ENCODE measurements at regions not wholly inside any gene's neighbourhood (a gene's known extent, or its start where the extent isn't known, plus 50 kb on each side); places are given as distances from the start of the nearest gene placed in this dataset.
"Not testable (repeated sequence)": the region's sequence is repeated elsewhere in the genome, so short reads cannot be mapped to it uniquely, and the experiment has no call there.

DNA sequence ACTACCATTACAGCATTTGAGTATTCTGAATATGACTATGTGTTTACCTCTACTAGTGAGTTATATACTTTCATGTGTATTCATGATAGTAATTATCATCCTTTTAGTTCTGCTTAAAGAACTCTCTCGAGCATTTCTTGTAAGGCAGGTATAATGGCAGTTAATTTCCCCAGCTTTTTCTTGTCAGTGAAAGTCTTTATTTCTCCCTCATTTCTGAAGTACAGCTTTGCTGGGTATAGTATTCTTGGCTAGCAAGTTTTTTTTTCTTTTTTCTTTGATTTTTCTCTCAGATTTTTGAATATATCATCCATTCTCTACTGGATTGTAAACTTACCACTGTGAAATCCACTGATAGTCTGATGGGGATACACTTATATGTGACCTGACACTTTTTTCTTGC is 165.9 kb upstream of the ARHGAP5 start:
- DNase-seq (no peak), ATAC-seq (replicated peaks) (no peak)
- Mint-ChIP-seq H3K4me3 (no peak overlapping the region), H3K9me3 (peaks cover 8 to 28% of the 10 kb centered on the region in 2 donors), H3K36me3 (ENCODE audit: insufficient read depth) (no peaks in the 10 kb centered on the region), H3K4me1 (ENCODE audit: low read depth in 2 of 2) (no peaks in the 10 kb centered on the region), H3K27me3 (peaks cover 0 to 8% of the 10 kb centered on the region in 2 donors), H3K27ac (no peak overlapping the region)

DNA sequence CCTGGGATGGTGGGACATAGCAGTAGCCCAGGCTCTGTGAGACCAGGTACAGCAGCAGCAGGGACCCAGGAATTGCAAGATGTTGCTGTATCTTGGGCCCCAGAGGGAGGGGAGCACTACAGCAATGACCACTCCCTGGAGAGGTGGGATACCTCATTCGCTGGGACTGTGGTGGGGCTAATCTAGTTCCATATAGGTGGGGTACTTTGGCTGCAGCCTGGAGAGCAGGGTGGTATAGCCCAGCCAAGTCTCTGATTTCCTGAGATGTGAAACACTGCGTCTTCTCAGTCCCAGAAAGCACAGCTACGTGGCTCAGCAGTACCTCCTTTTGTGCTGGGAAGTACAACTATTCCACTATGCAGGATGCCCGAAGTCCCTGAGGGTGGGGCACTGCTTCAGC is 163.7 kb upstream of the ARHGAP5 start:
- ATAC-seq (replicated peaks) (no peak), DNase-seq (no peak)
- no peaks in the 10 kb centered on the region for H3K4me1 Mint-ChIP-seq (ENCODE audit: low read depth in 2 of 2)
- H3K9me3 Mint-ChIP-seq = peaks cover 9 to 28% of the 10 kb centered on the region in 2 donors
- H3K27ac Mint-ChIP-seq = no peak overlapping the region
- peaks cover 0 to 8% of the 10 kb centered on the region in 2 donors for H3K27me3 Mint-ChIP-seq
- no peaks in the 10 kb centered on the region for H3K36me3 Mint-ChIP-seq (ENCODE audit: insufficient read depth)
- H3K4me3 Mint-ChIP-seq = no peak overlapping the region

DNA sequence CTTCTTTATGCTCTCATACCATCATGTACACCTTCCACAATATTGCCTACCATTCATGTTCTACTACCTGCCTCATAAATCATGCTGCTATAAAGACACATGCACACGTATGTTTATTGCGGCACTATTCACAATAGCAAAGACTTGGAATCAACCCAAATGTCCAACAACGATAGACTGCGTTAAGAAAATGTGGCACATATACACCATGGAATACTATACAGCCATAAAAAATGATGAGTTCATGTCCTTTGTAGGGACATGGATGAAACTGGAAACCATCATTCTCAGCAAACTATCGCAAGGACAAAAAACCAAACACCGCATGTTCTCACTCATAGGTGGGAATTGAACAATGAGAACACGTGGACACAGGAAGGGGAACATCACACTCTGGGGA is 158.8 kb upstream of the ARHGAP5 start:
- H3K27me3 Mint-ChIP-seq; H3K27ac Mint-ChIP-seq; H3K4me3 Mint-ChIP-seq; ATAC-seq (replicated peaks); DNase-seq; H3K4me1 Mint-ChIP-seq (ENCODE audit: low read depth in 2 of 2); H3K36me3 Mint-ChIP-seq (ENCODE audit: insufficient read depth); H3K9me3 Mint-ChIP-seq: not testable (repeated sequence)

DNA sequence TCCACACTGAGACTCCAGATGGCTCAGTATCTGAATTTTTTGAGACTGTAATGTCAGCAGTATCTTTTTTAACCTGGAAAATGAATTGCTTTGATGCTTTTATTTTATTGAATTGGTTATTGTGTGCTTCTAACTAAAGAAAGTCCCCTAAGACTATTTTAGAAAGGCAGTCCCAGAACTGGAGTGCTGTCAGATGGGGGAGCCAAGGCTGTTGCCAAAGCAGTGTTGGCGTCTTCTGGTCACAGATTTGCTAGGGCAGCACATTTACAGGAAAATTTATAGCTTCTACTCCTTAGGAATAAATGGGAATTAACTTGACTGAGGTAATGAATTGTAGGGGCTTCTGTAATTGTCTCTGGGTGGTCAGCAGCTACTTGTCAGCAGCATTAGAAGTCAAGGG is 157.1 kb upstream of the ARHGAP5 start:
- Mint-ChIP-seq H3K4me3 (no peak overlapping the region), H3K27ac (no peak overlapping the region), H3K4me1 (ENCODE audit: low read depth in 2 of 2) (no peaks in the 10 kb centered on the region), H3K27me3 (no peaks in the 10 kb centered on the region), H3K9me3 (peaks cover 0 to 1% of the 10 kb centered on the region in 2 donors), H3K36me3 (ENCODE audit: insufficient read depth) (no peaks in the 10 kb centered on the region)
- ATAC-seq (replicated peaks) (no peak), DNase-seq (no peak)

DNA sequence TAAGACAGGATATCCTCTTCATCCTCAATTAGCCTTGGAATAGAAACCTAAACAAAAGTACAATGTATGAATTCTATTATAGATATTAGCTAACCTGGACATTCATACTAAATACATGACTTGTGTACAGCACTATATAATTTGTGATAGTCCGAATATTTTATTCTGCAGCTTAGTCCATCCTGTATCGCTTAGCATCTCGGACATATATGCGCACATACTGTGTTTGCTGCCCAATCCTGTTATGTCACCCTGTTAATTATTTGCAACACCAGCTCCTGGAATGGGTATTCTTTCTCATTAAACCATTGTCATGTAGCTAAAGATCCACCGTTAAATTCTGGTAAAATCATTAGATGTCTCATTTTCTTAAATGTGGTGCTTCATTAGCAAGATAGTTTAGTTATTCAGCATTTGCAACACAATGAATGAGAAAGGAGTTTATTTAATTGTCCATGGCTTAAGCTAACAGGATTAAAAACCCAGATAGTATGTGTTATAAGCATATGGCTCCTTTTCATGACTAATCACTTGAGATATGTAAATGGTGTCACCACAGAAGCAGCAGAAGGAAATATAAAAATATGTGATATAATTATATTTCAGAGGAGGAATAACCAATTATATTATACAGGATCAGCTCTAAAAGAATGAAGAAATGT is 156.0 kb upstream of the ARHGAP5 start:
- H3K9me3 Mint-ChIP-seq = peaks cover 0 to 1% of the 10 kb centered on the region in 2 donors
- H3K4me1 Mint-ChIP-seq (ENCODE audit: low read depth in 2 of 2) = no peaks in the 10 kb centered on the region
- no peak overlapping the region for H3K27ac Mint-ChIP-seq
- DNase-seq (no peak), ATAC-seq (replicated peaks) (no peak)
- H3K36me3 Mint-ChIP-seq (ENCODE audit: insufficient read depth) = no peaks in the 10 kb centered on the region
- H3K27me3 Mint-ChIP-seq = no peaks in the 10 kb centered on the region
- H3K4me3 Mint-ChIP-seq = no peak overlapping the region

DNA sequence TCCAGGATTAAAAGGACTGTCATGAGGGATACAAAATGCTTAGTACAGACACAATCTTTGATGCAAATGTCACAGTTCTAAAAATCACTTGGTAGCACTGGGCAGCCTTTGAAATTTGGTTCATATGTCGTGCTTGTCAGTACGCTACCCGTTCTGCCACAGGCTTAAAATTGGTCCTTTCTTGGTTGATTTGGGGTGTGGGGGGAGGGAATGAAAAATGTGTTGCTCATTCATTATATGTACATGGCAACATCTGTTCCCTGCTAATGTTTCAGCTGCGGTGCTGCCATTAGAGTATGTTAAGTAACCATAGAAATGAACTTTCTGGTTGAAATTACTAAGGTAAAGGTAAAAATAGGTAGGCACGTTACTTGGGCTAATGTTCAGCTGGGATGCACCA is 155.4 kb upstream of the ARHGAP5 start:
- H3K4me1 Mint-ChIP-seq (ENCODE audit: low read depth in 2 of 2) = no peaks in the 10 kb centered on the region
- H3K36me3 Mint-ChIP-seq (ENCODE audit: insufficient read depth) = no peaks in the 10 kb centered on the region
- no peak for ATAC-seq (replicated peaks)
- no peak for DNase-seq
- H3K9me3 Mint-ChIP-seq = peaks cover 0 to 1% of the 10 kb centered on the region in 2 donors
- no peak overlapping the region for H3K27ac Mint-ChIP-seq
- no peaks in the 10 kb centered on the region for H3K27me3 Mint-ChIP-seq
- H3K4me3 Mint-ChIP-seq = no peak overlapping the region

DNA sequence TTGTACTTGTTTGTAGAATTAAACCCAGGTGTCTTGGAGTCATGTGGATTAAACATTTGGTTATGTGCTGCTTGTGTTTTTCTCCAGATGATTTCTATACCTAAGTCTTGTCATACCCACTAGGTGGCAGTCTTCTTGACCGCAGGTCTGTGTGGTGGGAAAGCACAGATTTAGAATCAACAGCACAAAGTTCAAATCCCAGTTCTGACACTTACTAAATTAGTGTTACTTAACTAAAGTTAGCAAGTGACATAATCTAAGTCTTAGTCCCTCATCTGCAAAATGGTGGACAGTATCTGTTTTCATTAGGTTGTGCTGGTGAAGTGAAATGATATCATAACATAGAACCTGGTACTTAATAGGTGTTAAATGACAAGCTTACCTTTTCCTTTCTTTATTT is 151.0 kb upstream of the ARHGAP5 start:
- peak; percentile 42 for ATAC-seq (replicated peaks)
- peak in 2 of 3 experiments; percentile 3 to 10 for DNase-seq
- Mint-ChIP-seq H3K4me1 (ENCODE audit: low read depth in 2 of 2) (peaks cover 2 to 6% of the 10 kb centered on the region in 2 donors), H3K4me3 (no peak overlapping the region), H3K9me3 (no peaks in the 10 kb centered on the region), H3K36me3 (ENCODE audit: insufficient read depth) (no peaks in the 10 kb centered on the region), H3K27me3 (no peaks in the 10 kb centered on the region), H3K27ac (no peak overlapping the region)

DNA sequence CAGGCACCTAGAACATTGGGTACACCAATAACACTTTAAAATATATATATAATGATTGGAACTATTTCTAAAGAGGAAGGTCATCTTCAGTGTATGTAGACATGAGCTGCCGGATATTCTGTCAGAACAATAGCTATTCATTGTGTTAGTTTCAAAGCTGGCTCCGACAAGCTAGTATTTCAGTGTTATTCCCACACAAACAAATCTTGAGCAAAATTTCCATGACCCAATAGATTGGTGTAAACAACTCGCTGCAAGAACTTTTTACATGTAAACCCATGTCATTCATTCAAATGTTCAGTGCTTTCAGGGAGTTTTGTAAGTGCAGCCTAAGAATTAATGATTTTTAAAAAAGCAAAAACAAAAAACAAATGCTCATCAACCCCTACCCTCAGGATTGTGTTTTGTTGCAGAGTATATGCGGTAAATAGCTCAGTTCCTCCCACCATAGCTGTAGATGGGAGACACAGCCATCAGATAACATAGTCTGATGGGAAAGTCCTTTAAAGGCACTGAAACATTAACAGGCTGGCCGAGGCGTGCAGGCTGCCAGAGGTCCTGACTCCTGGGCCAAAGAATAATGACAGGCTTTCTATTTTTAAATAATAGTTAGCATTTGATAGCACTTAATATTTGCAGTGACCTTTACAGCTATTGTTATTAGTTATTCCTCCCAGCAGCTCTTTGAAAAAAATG is 150.3 kb upstream of the ARHGAP5 start:
- no peak for DNase-seq
- H3K9me3 Mint-ChIP-seq = no peaks in the 10 kb centered on the region
- no peaks in the 10 kb centered on the region for H3K27me3 Mint-ChIP-seq
- no peaks in the 10 kb centered on the region for H3K36me3 Mint-ChIP-seq (ENCODE audit: insufficient read depth)
- ATAC-seq (replicated peaks) = no peak
- peaks cover 2 to 6% of the 10 kb centered on the region in 2 donors for H3K4me1 Mint-ChIP-seq (ENCODE audit: low read depth in 2 of 2)
- H3K4me3 Mint-ChIP-seq = no peak overlapping the region
- no peak overlapping the region for H3K27ac Mint-ChIP-seq

DNA sequence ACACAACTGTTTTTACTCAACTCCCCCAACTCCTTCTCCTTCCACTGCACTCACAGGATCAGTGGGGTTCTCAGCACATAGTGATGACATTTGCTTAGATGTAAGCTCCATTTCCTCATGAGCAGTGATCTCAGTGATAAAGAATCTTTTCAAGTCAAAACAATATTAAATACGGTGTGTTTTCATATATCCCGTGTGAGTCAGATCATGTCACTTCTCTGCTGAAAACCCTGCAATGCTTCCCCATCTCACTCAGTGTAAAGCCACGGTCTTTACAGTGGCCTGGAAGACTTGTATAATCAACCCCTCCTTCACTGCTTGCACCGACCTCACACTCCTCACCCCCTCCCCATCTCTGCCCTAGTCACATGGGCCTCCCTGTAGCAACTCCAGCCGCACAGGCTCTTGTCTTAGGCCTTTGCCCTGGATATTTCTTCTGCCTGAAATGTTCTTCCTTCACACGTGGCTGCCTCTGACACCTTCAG is 149.7 kb upstream of the ARHGAP5 start:
- Mint-ChIP-seq H3K4me3 (no peak overlapping the region), H3K4me1 (ENCODE audit: low read depth in 2 of 2) (peaks cover 2 to 6% of the 10 kb centered on the region in 2 donors), H3K36me3 (ENCODE audit: insufficient read depth) (no peaks in the 10 kb centered on the region), H3K9me3 (no peaks in the 10 kb centered on the region), H3K27ac (no peak overlapping the region), H3K27me3 (no peaks in the 10 kb centered on the region)
- ATAC-seq (replicated peaks) (no peak), DNase-seq (no peak)

DNA sequence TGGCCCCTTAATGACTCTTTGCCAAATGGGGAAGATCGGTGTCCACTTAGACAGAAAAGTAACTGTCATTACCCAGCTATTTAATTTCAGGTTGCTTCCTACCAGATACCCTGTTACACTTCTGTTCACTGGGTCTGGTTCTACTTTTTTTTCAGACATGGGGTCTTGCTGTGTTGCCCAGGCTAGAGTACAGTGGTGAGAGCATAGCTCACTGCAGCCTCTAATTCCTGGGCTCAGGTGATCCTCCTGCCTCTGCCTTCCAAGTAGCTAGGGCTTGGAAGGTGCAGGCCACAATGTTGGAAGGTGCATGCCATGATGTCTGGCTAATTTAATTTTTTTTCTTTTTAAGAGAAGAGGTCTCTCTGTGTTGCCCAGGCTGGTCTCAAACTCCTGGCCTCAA is 147.0 kb upstream of the ARHGAP5 start:
- DNase-seq (no peak), ATAC-seq (replicated peaks) (no peak)
- Mint-ChIP-seq H3K36me3 (ENCODE audit: insufficient read depth) (no peaks in the 10 kb centered on the region), H3K4me3 (no peak overlapping the region), H3K9me3 (no peaks in the 10 kb centered on the region), H3K4me1 (ENCODE audit: low read depth in 2 of 2) (peaks cover 2 to 6% of the 10 kb centered on the region in 2 donors), H3K27me3 (no peaks in the 10 kb centered on the region), H3K27ac (no peak overlapping the region)

DNA sequence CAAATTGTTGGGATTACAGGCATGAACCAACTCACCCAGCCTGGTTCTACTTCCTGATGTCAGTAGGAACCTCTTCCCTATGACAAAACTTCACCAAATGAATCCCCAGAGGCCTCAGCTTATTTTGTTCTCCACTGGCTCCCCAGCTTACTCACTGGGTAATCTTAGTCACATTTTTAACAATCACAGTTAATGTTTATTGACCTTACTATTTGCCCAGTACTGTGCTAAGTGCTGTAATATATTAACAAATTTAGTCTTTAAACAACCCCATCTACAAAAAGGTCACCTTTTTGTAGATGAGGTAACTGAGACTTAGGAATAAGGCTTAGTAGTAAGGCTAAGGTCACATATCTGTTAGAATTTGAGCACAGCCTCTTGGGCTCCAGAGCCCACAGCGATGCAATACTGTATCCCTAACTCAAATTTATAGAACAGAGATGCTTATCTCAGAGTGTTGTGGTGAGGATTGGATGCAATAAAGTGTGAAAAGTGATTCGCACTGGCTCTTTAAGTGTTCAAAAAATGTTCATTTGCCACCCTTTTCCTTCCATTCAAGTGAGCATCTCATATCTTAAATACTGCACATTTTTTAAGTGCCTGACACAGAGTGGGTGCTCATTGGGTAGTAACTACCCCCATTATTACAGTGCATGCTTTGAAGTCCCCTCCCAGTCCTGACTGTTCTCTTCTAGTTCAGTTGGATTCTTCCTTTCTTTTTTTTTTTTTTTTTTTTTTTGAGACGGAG is 146.4 kb upstream of the ARHGAP5 start:
- Mint-ChIP-seq H3K27me3 (peaks cover 3 to 5% of the 10 kb centered on the region in 2 donors), H3K4me1 (ENCODE audit: low read depth in 2 of 2) (peaks cover 2 to 6% of the 10 kb centered on the region in 2 donors), H3K27ac (no peak overlapping the region), H3K36me3 (ENCODE audit: insufficient read depth) (no peaks in the 10 kb centered on the region), H3K9me3 (no peaks in the 10 kb centered on the region), H3K4me3 (no peak overlapping the region)
- no peak for ATAC-seq (replicated peaks)
- no peak for DNase-seq

DNA sequence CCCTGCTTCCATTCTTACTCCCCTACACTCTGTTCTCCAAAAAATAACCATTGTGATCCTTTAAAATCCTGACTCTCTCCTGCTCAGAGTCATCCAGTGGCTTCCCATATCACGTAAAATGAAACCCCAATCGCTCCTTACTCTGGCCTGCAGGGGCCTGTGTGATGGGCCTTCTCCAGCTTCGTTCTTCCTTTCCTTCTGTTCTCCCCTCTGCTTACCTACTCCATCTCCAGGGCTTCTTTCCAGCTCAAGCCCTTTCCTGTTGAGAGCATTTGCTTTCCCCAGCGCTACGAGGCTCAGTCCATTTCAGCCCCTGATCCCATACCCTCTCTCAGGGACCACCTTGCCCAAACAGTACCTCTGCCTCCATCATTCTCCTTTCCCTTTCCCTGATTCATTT is 144.4 kb upstream of the ARHGAP5 start:
- H3K27me3 Mint-ChIP-seq = peaks cover 5 to 9% of the 10 kb centered on the region in 2 donors
- ATAC-seq (replicated peaks) = no peak
- peaks cover 0 to 1% of the 10 kb centered on the region in 2 donors for H3K4me1 Mint-ChIP-seq (ENCODE audit: low read depth in 2 of 2)
- DNase-seq = no peak
- H3K4me3 Mint-ChIP-seq = no peak overlapping the region
- H3K36me3 Mint-ChIP-seq (ENCODE audit: insufficient read depth) = no peaks in the 10 kb centered on the region
- H3K27ac Mint-ChIP-seq = no peak overlapping the region
- no peaks in the 10 kb centered on the region for H3K9me3 Mint-ChIP-seq

DNA sequence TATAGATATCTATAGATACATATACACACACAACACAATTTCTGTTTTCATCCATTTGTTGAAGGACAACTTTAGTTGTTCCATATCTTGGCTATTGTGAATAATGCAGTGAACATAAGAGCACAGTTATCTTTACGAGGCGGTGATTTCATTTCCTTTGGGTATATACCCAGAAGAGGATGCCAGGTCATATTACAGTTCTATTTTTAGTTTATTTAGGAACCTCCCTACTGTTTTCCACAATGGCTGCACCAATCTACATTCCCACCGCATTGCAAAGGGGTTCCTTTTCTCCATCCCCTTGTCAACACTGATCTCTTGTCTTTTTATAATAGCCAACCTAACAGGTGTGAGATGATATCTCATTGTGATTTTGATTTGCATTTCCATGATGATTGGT is 143.4 kb upstream of the ARHGAP5 start:
- Mint-ChIP-seq H3K36me3 (ENCODE audit: insufficient read depth) (no peaks in the 10 kb centered on the region), H3K27ac (no peak overlapping the region), H3K4me1 (ENCODE audit: low read depth in 2 of 2) (peaks cover 2 to 5% of the 10 kb centered on the region in 2 donors), H3K27me3 (peaks cover 5 to 9% of the 10 kb centered on the region in 2 donors), H3K9me3 (no peaks in the 10 kb centered on the region), H3K4me3 (no peak overlapping the region)
- DNase-seq (no peak), ATAC-seq (replicated peaks) (no peak)

Data from effector memory CD8-positive, alpha-beta T cell (primary cell).